Hematopoietic multipotent progenitor cell treated with erythropoietin and hydrocortisone succinate and interleukin-3 and kit ligand, for 8 days (in vitro differentiated cells): ENCODE measurements at regions not wholly inside any gene's neighbourhood (a gene's known extent, or its start where the extent isn't known, plus 50 kb on each side); places are given as distances from the start of the nearest gene placed in this dataset.
"Not testable (repeated sequence)": the region's sequence is repeated elsewhere in the genome, so short reads cannot be mapped to it uniquely, and the experiment has no call there.

Experiments used
- DNase-seq: peaks from one replicate; pipeline ENCODE4 v3.0.0-alpha.2; 2015

GRCh38 chr10:59975918-59976317, 69.6 kb upstream of the CCDC6 start:
- not testable (repeated sequence) for DNase-seq

DNA sequence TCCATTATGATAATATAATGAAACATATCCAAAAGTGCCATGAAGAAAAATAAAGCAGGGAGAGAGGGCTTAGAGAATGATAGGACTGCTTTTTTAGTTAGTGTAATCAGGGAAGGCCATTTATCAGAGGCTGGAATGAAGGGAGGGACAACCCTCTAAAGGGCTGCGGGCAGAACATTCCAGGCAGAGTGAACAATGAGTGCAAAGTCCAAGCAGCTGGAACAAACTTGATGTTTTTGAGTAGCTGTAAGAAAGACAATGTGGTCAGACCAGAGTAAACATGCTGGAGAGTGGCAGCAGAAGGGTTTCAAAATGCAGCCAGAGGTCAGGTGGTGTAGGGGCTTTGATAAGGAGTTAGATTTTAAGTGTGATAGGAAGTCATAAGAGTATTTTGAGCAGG, 65.6 kb upstream of the CCDC6 start:
- DNase-seq = no peak

- DNase-seq = no peak
Observed at GRCh38 chr10:59970396-59971368, 64.3 kb upstream of the CCDC6 start.

- DNase-seq = no peak
Observed at GRCh38 chr10:59968705-59969104, 62.3 kb upstream of the CCDC6 start.

DNA sequence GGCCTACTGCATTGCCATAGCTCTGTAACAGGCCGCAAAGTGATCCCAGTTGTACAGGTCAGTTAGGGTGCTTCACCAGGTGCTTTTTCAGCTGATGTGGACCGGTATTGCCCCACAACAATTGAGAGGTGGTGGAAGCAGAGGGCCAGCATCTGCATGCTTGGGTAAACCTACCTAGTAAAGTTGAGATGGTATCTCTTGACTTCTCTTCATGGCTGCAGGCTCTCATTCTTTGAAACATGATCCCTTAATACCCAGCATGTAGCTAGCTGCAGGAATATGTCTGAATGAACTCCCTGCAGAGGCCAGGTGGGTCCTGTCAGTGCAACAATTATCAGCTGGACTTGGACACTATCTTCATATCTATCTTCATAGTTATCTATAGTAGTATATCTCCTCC, 60.7 kb upstream of the CCDC6 start:
- no peak for DNase-seq

DNA sequence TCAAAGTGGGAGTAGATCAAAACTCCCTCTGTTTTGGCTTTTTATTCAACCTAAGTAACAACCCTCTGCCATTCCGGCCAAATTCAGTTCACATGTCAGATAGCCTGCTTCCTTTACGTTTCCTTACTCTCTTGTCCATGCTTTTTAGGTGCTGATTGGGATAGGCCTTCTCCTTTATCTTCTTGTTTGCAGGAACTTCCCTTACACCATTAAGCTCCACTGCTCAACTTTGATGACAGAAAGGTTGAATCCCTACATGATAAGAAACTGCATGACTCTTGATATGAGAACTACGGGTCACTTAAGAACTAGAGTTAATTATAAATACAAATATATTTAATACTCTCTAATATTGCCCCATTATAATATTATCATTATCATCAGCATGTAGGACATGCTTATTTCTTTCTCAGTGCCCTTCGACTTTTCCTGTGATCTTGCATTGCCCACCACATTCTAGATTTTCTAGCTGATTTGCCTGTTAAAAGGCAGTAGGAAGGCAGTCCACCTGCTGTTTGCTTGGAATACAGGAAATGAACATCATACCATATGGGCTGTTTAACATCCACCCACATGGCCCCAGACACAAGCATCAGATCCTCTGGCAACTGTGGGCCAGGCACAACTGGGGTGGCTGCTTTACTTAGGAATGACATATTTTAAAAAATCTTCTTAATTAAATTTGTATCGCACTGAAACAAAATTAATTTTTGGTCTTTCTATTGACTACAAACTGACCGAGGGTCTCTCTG, 59.7 kb upstream of the CCDC6 start:
- DNase-seq = peak; percentile 9

GRCh38 chr10:59962756-59963155, 56.4 kb upstream of the CCDC6 start:
- DNase-seq = no peak

DNA sequence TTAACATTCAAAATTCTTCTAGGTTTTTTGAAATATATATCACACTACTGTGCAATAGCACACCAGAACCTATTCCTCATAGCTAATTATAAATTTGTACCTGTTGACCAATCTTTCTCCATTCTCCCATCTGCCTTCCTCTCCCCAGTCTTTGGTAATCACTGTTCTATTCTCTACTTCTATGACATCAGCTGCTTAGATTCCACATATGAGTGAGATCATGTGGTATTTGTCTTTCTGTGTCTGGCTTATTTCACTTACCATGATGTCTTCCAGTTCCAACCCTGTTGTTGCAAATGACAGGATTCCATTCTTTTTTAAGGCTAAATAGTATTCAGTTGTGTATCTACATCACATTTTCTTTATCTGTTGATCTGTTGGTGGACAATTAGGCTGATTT, 54.4 kb upstream of the CCDC6 start:
- DNase-seq = no peak

DNA sequence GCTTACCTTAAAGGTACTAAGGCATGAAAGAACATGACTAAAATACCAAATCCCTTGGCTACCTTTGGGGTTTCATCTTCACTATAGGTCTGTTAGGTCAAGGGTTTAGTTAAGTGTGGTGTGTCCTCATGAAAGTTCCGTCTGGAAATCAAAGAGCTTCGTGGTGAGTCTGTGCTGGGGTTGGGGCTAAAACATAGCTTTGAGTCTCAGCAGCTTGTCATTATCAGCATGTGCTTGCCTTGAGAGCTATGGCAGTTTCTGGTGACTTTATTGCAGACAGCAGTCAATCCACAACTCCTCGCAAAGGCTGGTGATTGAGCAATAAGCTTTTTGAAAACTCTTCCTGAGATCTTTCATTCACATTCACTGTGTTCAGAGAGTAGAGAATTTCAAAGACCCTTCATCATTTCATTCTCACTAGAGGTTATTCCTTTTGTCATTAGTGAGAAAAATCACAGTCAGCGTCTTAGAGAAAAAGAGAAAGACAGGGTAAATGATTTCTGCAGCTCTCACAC, 53.2 kb upstream of the CCDC6 start:
- no peak for DNase-seq

- DNase-seq = no peak
Observed at GRCh38 chr10:59958882-59959281, 52.5 kb upstream of the CCDC6 start.

DNA sequence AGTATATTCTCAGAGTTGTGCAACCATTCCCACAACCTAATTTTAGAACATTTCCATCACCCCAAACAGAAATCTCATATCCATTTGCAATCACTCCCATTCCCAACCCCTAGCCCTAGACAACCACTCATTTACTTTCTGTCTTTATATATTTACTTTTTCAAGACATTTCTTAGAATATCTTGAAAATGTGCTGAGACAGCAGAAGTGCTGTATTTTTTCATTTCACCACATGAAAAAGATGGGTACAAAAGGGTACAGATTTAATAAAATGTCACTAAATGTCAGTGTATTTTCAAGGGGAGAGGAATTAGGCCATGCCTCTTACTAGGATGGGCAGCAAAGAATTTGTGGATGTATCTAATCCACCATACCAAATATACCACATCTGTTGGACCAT, 51.6 kb upstream of the CCDC6 start:
- no peak for DNase-seq
